ENCODE measurements at regions not wholly inside any gene's neighbourhood (a gene's known extent, or its start where the extent isn't known, plus 50 kb on each side); places are given as distances from the start of the nearest gene placed in this dataset.

DNA sequence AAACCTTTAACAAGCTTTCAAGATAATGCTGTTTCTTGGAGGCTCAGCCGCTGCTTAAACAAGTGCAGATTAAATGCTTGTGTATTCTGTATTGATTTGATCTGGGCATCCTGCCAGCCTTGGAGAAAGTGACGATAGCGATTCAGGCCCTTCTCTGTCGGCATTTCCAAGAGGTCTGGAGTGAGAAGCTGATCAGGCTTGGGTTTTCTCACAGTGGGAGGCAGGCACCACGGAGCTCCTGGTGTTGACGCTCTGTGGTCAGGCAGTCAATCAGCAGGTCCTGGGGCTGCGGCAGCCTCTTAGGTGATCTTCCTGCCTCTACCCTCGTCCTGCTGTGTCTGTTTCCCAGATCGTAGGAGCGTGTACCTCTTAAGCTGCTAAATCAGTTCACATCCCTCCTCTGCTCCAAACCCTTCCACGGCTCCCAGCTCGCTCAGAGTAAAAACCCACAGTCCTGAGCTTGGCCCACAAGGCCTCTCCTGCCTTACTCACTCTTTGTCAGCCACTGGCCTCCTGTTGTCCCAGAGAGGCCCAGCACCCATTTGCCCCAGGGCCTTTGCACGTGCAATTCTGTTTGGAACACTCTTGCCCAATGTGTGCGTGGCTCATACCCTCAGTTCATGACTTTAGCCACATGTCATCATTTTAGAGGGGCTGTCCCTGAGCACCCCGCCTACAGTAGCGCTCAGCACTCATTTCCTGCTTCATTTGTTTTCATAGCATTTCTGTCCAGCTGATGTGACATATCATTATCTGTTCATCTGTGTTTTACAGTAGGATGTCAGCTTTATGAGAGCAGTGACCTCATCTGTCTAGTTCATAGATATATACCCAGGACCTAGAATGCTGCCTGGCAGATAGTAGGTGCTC lies 155.4 kb downstream of the AACS start:
- no peak overlapping the region for H3K4me2 ChIP-seq
- no peaks in the 10 kb centered on the region for H3K27me3 ChIP-seq (ENCODE audit: insufficient read depth)
- H3K4me1 ChIP-seq (ENCODE audit: insufficient read depth): peaks cover 16% of the 10 kb centered on the region
- ATAC-seq: peak; percentile 40
- no peak overlapping the region for H2AFZ ChIP-seq
- H3K27me3 Mint-ChIP-seq (ENCODE audit: insufficient read depth, low read depth, poor library complexity): peaks cover 2% of the 10 kb centered on the region
- TF ChIP-seq REST (IDR thresholded peaks at IDR 0.05; ENCODE audit: unreplicated experiment): no peak
- TF ChIP-seq ZNF462 (CRISPR knock-in tag; IDR thresholded peaks at IDR 0.05): no peak
- TF ChIP-seq NANOG (IDR thresholded peaks at IDR 0.05; ENCODE audit: borderline replicate concordance): no peak
- TF ChIP-seq POLR2AphosphoS5 (IDR thresholded peaks at IDR 0.05; ENCODE audit: low read depth): no peak
- no peak for TF ChIP-seq ZNF331 (CRISPR knock-in tag; IDR thresholded peaks at IDR 0.05; ENCODE audit: low read depth)
- H3K9me2 ChIP-seq (ENCODE audit: insufficient read depth): no peaks in the 10 kb centered on the region
- H3K79me2 ChIP-seq (replicated peaks; ENCODE audit: insufficient read depth): peaks cover 64% of the 10 kb centered on the region
- H3K27ac ChIP-seq (ENCODE audit: low read depth): no peak overlapping the region
- no peak overlapping the region for H3K27ac Mint-ChIP-seq
- no peaks in the 10 kb centered on the region for H3F3A ChIP-seq (replicated peaks; ENCODE audit: low read depth)
- H3K9me3 Mint-ChIP-seq: no peaks in the 10 kb centered on the region
- H3K4me3 Mint-ChIP-seq: no peak overlapping the region
- no peak for DNase-seq (ENCODE audit: low spot score)
- H3K4me1 Mint-ChIP-seq: peaks cover 25% of the 10 kb centered on the region
- peaks cover 11% of the 10 kb centered on the region; the same call in 1 of the 2 replicates for H4K20me1 ChIP-seq (replicated peaks; ENCODE audit: insufficient read depth)
- H3K36me3 Mint-ChIP-seq (ENCODE audit: low read depth): peaks cover 61% of the 10 kb centered on the region
- H3K36me3 ChIP-seq (ENCODE audit: insufficient read depth): no peaks in the 10 kb centered on the region
- H3K4me3 ChIP-seq: no peak overlapping the region
